VCaP (cell line): ENCODE measurements at regions not wholly inside any gene's neighbourhood (a gene's known extent, or its start where the extent isn't known, plus 50 kb on each side); places are given as distances from the start of the nearest gene placed in this dataset.

Experiments used
- H3K27ac ChIP-seq: fragments of 450-650 bp; 2 replicates; pipeline ENCODE4 v1.5.1; 2017
- CTCF ChIP-seq: fragments of 450-650 bp; conservative IDR thresholded peaks from 2 replicates; pipeline ENCODE4 v1.5.1; 2017; ENCODE audit warnings: mild to moderate bottlenecking, moderate library complexity

GRCh38 chr17:54530398-54530797, 370.3 kb upstream of the TOM1L1 start:
- no peak for TF ChIP-seq CTCF

DNA sequence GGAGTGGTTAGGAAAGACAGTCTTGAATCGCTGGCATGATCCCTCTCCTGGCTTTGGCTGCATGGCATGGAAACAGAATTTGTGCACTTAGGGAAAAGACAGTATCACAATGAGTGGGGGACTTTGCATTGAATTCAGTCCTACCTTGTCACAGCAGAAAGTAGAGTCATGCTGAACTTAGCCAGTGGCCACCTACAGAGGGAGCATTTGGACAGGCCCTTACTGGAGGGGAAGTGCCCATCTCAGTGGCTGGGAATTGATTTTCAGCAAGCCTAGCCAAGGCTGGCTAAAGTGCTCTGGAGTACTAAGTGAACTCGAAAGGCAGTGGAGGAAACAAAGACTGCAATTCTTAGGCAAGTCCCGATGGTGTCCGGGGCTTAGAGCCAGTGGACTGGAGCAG, 364.3 kb upstream of the TOM1L1 start:
- no peak overlapping the region for H3K27ac ChIP-seq
- TF ChIP-seq CTCF: no peak

More at GRCh38 chr17:54530398-54530797, 370.3 kb upstream of the TOM1L1 start:
- no peak overlapping the region for H3K27ac ChIP-seq

DNA sequence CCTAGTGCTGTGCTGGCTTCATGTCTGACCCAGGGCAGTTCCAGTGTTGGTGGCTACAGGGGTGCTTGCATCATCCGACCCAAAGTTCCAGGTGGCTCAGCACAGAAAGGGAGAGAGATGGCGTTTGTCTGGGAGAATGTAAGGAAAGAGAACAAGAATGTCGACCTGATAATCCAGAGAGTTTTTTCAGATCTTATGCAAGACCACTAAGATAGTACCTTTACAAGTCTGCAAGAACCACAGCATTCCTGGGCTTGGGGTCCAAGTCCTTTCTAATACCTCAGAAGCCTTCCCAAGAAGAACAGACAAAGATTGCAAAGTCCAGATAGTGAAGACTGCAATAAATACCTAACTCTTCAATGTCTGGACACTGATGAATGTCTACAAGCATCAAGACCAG, 363.0 kb upstream of the TOM1L1 start:
- TF ChIP-seq CTCF: no peak
- H3K27ac ChIP-seq: no peak overlapping the region

- no peak; the same call in 1 of the 2 replicates for TF ChIP-seq CTCF
- no peak overlapping the region for H3K27ac ChIP-seq
Observed at GRCh38 chr17:54544249-54544648, 356.4 kb upstream of the TOM1L1 start.

DNA sequence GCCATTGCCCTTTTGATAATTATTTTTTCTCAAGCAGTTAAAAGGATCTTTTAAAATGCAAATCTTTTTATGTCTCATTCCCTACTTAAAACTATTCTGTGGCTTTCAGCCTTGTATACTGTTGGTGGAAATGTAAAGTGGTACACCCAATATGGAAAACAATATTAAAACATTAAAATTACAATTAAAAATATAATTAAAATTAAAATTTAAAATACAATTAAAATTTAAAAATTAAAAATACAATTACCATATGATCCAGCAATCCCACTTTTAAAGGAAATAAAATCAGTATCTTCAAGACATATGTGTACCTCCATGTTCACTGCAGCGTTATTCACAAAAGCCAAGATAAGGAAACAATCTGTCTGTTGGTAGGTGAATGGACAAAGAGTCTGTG, 340.8 kb upstream of the TOM1L1 start:
- no peak overlapping the region for H3K27ac ChIP-seq
- no peak for TF ChIP-seq CTCF

GRCh38 chr17:54608634-54609155, 292.0 kb upstream of the TOM1L1 start:
- H3K27ac ChIP-seq: no peak overlapping the region
- no peak for TF ChIP-seq CTCF

DNA sequence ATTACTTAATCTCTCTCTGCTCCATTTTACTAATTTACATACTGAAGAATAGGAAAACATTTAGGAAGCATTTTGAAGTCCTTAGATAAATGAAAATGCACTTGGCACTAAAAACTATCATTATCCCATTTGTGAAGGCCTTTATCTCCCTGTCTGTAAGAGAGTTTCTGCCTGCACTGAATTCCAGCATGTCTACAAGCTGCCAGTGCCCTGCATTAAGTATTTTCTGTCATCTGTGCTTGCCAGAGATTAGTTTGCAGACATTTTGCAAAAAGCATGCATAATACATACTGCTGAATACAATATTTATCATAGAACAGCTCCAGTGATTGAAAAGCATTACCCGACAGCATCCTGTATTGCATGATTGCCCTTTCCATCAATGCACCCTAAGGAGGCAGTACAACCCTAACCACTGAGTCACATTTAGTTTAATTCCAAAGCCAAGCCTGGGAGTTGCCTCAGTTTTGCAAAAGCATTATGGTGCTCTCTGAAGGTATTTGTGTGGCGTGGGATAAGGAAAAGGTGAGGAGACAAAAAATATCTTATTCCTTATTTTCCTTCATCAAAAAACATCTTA, 280.2 kb upstream of the TOM1L1 start:
- no peak for TF ChIP-seq CTCF
- no peak overlapping the region for H3K27ac ChIP-seq
